Adipose tissue (tissue), 3 donors: ENCODE measurements at regions not wholly inside any gene's neighbourhood (a gene's known extent, or its start where the extent isn't known, plus 50 kb on each side); places are given as distances from the start of the nearest gene placed in this dataset.

Experiments used
- H3K27ac ChIP-seq: one replicate; pipeline ENCODE4 v1.5.1; 2013; ENCODE audit warnings: low read depth, low read length
- WGBS, 3 donors: extraction: QIAGEN DNeasy Blood & Tissue Kit; methylation state at CpG; one replicate each; pipeline ENCODE4 v1.1.7; 2013; 5-methylcytosine and 5-hydroxymethylcytosine counted together
- donor health status: healthy with polysubstance abuse.
- donor health status: Bipolar disorder and iron deficiency.
- donor health status: healthy.

GRCh38 chr4:3847211-3847940 lies 81.2 kb downstream of the ADRA2C start:
- 83 to 87% (median 86%) methylated on average over 10 to 11 of the region's 11 CpGs for WGBS, 3 donors

DNA sequence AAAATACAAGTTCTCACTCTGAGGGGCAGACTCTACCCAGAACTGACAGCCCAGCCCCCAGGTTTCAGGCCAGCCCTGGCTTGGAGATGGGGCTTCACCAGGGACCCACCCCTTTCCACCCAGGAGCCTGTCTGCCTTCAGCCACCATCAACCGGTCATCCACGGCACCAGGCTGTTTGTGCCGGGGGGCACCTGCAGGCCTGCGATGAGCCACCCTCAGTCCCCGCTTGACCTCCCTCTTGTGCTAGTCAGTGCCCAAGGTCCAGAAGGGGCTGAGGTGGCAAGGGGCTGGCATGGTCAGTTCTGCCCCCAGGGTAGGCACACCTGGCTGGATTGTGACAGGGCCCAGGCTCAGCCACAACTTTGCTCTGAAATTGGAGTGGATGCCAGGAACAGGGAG lies 82.1 kb downstream of the ADRA2C start:
- H3K27ac ChIP-seq: no peak overlapping the region
- whole genome bisulfite sequencing, 3 donors: 94 to 98% (median 95%) methylated on average over 5 of the region's 5 CpGs

More at GRCh38 chr4:3847211-3847940, 81.2 kb downstream of the ADRA2C start:
- H3K27ac ChIP-seq: no peak overlapping the region

DNA sequence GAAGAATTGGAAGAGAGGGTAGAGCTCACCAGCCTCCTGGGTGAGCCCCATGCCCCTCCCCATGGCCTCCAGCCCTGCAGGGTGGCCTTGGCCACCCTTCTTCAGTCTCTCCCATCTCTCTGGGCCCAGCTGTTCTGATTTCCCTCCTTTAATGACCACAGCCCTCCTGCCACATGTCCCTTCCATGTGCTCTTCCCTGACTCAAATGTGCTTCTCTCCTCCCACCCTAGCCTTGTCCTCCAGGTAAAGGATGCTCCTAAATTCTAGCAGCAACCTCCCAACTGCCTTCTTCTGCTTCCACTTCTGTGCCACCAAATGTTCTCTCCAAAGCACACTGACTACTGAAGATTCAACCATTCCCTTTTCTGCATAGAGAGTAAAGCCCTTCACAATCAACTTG lies 83.0 kb downstream of the ADRA2C start:
- no peak overlapping the region for H3K27ac ChIP-seq

GRCh38 chr4:3850128-3850527 lies 83.9 kb downstream of the ADRA2C start:
- 76 to 93% (median 87%) methylated on average over 1 of the region's 1 CpG for WGBS, 3 donors
- H3K27ac ChIP-seq: no peak overlapping the region

DNA sequence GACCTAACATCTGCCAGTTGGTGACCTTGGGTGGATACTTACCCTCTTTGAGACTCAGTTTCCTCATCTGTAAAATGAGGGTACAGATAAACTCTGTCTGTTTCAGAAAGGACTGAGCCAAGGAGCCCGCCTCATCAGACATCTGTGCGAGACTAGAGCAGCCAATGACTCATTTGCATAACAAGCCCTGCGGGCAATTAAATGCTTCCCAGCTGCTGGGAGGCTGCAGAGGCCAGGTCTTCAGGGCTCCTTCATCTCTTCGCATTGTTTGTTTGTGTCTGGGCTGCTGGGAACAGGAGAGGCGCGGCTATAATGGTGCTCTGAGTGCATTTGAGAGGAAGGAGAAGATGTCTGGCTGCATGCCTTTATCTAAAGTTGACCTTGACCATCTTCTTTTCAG lies 85.0 kb downstream of the ADRA2C start:
- WGBS, 3 donors: 58 to 64% (median 59%) methylated on average over 6 of the region's 6 CpGs
- no peak overlapping the region for H3K27ac ChIP-seq

GRCh38 chr4:3851881-3852280 lies 85.7 kb downstream of the ADRA2C start:
- H3K27ac ChIP-seq: no peak overlapping the region
- 41 to 58% (median 45%) methylated on average over 10 of the region's 10 CpGs for WGBS, 3 donors

DNA sequence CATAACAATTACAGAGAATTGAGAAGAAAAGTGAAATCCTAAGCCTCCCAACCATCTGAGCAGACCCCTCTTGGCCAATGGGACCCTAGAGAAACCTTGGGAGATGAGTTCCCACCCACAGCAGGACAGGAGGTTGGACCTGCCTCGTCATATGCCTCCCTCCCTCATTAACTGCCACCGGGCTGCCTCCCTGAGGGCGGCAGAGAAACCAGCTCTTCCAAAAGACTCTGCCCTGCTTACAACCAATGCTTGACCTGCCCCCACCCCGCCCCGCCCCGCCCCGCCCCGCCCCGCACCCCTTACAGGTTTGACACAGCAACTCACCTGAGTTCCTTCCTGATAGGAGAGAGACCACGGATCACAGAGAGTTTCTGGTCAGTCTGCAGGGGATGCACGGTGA lies 86.1 kb downstream of the ADRA2C start:
- 70 to 71% (median 71%) methylated on average over 11 of the region's 11 CpGs for WGBS, 3 donors
- H3K27ac ChIP-seq: no peak overlapping the region

DNA sequence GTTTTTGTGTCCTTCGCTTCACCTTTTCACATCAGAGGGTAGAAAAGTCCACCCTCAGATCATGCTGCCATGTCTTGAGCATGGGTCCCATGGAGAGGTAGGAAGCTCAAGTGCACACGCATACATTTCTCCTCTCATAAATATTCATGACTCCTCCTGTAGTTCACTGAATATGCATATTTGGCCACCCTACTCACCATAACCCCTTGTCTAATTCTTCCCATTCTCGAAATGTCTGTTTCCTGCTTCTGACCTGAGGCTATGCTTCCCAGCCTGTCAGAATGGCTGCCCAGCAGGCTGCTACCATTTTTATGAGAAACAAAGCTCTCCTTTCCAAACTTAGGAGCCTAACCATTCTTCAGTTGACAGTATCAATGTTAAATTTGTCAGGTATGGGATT lies 86.5 kb downstream of the ADRA2C start:
- no peak overlapping the region for H3K27ac ChIP-seq
- 78 to 85% (median 82%) methylated on average over 3 of the region's 3 CpGs for WGBS, 3 donors

DNA sequence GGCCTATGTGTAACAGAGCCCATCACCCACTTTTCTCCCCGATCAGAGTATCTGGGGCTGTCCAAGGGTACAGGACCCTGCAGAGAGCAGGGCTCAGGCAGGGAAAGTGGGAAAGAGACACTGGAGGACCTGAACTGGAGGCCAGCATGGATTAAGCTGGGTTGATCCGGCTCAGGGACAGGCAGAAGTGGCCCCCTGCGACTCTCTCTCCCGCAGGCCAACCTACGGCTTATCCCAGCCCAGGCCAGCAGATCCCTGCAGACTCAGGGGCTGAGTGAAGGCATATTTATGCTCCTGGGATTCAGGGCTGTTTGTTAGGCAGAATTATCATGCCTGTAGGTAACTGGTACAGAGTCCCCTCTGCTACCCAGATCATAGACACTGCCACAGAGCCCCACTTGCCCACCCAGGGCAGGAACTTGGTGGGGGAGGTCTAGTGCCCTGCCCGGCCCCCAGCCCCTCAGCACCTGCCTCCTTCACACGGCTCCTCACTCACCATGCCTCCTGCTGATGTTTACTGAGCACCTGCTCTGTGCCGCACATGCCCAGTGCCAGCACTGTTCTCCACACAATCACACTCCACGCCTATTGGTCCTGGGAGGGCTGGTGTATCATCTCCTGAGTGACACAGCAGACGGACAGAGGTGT lies 87.3 kb downstream of the ADRA2C start:
- 62 to 79% (median 75%) methylated on average over 10 of the region's 10 CpGs for WGBS, 3 donors
- no peak overlapping the region for H3K27ac ChIP-seq

GRCh38 chr4:3854661-3855060 lies 88.5 kb downstream of the ADRA2C start:
- WGBS, 3 donors: 63 to 64% (median 63%) methylated on average over 8 of the region's 8 CpGs
- H3K27ac ChIP-seq: no peak overlapping the region

GRCh38 chr4:3855646-3856045 lies 89.5 kb downstream of the ADRA2C start:
- 59 to 72% (median 68%) methylated on average over 9 of the region's 9 CpGs for WGBS, 3 donors
- no peak overlapping the region for H3K27ac ChIP-seq

DNA sequence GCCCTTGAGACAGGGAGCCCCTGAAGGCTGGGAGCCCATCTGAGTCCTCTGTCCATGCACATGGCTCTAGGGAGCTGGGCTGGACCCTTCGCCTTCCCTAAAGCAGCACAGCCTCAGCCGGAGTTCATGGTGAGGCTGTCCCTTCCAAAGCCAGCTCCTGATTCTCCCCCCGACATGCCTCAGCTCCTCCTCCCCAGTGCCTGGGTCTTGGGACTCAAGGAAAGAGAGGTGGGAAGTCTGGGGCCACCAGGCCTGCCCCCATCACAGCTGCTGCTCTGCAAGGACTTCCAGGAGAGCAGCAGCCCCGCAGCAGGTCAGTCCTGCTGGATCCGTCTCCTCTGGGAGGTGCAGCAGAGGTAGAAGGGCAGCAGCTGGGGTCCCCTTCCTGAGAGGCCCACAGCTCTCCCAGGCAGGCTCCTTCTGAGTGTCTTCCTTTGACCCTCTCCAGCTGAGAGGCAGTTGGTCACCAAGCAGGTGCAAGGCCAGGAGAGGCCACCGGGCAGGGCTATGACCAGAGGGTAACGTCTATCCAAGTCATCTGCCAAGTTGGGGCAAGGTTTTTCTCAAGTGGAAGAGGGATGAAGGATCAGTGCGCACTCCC lies 90.5 kb downstream of the ADRA2C start:
- H3K27ac ChIP-seq: no peak overlapping the region
- WGBS, 3 donors: 44 to 55% (median 49%) methylated on average over 8 of the region's 8 CpGs

DNA sequence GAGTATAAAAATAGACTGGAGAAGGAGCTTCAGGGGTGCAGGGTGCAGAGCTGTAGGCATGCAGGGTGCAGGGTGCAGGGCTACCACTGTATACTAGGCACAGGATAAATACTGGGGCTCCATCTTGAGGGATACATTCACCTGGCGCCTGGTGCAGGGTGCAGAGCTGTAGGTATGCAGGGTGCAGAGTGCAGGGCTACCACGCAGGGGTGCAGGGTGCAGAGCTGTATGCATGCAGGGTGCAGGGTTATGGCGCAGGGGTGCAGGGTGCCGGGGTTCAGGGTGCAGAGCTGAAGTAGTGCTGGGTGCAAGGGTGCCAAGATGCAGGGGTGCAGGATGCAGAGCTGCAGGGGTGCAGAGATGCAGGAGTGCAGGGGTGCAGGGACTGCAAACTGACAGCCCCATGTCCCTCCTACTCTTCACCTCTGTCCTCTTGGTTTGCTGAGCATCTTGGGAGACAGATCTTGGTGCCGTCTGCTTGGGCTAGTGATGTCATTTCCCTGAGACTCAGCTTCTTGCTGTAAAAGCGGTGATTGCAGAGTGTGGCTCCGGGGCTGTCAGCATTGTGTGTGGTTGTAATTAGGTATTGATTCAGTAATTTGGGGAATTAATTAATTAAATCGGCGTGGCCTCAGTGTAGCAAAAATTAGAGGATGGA lies 91.2 kb downstream of the ADRA2C start:
- 50 to 60% (median 60%) methylated on average over 9 of the region's 9 CpGs for WGBS, 3 donors
- H3K27ac ChIP-seq: no peak overlapping the region

DNA sequence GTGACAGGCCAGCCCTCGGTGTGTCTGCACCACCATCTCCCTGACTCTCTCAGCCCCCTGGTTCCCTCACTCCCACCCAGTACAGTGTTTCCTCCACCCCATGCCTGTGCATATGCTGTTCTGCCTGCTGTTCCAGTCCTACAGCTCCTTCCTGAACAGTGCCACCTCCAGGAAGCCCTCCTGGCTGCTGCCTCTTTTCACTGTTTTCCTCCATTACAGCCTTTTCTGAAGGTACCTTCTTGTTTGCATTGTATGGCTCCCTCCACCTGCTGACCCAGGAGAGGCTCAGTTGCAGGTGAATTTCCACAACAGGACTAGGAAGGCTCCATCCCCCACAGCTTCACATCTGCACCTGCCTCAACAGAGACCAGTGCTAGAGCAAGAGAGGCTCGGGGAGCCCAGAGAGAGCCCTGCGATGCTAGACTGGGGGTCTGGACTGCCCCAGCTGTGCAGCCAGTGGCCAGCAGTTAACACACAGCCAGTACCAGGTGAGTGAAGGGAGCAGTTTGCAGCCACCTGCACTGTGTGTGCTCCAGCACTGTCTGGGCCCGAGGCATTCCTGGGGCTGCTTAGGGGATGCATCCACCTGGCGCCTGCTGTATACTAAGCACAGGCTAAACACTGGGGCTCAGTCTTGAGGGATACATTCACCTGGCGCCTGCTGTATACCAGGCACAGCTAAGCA lies 92.0 kb downstream of the ADRA2C start:
- H3K27ac ChIP-seq: no peak overlapping the region
- 50 to 74% (median 69%) methylated on average over 6 of the region's 6 CpGs for WGBS, 3 donors

DNA sequence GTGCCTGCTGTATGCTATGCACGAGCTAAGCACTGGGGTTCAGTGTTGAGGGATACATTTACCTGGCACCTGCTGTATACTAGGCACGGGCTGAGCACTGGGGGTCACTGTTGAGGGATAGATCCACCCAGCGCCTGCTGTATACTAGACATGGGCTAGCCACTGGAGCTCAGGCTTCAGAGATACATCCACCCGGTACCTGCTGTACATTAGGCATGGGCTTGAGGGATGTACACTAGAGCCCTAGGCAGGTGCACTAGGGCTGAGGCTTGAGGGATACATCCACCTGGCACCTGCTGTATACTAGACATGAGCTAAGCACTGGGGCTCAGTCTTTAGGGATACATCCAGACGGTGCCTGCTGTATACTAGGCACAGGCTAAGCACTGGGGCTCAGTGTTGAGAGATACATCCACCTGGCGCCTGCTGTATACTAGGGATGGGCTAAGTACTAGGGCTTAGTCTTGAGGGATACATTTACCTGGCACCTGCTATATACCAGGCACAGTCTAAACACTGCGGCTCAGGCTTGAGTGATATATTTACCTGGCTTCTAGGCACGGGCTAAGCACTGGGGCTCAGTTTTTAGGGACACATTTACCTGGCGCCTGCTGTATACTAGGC lies 92.7 kb downstream of the ADRA2C start:
- 72 to 82% (median 76%) methylated on average over 9 of the region's 9 CpGs for WGBS, 3 donors
- no peak overlapping the region for H3K27ac ChIP-seq

DNA sequence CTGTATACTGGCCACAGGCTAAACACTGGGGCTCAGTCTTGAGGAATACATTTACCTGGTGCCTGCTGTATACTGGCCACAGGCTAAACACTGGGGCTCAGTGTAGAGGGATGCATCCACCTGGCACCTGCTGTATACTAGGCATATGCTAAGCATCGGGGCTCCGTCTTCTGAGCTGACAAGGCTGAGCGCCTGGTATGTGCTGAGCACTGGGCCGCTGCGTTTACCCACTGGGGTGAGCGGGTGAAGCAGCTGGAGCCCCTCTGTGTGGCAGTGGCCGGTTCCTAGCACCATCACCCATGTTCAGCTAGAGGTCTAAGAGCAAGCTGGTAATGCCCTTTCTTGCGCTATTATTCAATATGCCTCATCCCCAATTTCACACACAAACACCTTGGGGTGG lies 93.4 kb downstream of the ADRA2C start:
- 91 to 95% (median 92%) methylated on average over 8 of the region's 8 CpGs for WGBS, 3 donors
- H3K27ac ChIP-seq: no peak overlapping the region

- 66 to 78% (median 78%) methylated on average over 35 of the region's 35 CpGs for WGBS, 3 donors
- no peak overlapping the region for H3K27ac ChIP-seq
Observed at GRCh38 chr4:3860061-3860912, 94.1 kb downstream of the ADRA2C start.
